ENCODE measurements at regions not wholly inside any gene's neighbourhood (a gene's known extent, or its start where the extent isn't known, plus 50 kb on each side); places are given as distances from the start of the nearest gene placed in this dataset.

DNA sequence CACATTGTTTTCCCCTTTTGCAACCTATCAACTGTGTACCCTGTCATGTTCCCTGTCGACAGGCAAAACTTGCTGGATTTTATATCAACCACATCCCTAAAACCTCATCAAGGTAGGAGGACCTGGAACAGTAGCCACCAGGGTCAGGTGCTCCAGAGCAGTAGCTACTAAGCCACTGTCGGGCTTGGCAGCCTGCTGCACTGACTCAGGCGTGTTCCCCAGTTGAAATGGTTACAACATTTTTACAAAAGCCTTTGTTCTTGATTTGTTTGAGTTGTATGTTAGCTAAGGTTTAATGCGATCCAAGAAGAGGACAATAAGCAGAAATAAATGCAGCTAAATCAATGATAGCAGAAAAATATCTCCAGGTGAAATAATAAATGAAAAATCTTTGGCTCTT, 407.4 kb upstream of the TLE4 start:
- no peak for DNase-seq

DNA sequence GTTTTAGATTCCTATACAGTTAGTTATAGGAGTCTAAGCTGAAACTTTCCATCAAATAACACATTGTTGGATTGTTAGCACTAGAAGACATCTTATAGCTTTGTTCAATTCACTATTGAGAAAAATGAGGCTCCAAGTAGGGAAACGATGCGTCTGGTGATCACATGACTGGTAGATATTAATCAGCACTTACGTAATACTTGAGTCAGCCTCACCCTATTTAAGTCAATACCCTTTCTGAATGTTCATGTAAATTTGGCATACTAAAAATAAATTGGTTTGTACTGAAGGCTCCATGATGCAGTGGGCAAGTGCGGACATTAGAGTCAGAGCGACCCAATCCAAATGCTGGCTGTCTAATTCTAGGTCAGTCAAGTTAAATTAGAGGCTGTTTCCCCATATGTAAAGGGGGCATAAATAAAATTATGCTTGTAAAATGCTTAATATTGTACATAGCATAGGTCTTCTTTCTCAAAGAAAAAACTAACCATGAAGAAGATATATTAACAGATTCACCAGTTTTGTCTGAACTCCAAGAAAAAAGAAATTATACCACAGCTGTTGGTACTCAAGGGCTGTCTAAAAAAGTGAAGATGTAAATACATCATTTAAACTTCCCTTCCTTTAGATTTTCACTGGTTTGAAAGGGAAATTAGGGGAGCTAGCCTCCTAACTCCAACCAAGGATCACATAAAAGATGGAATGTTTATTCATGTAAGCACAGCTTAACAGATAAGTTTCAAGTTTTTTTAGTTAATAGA, 406.6 kb upstream of the TLE4 start:
- peak; percentile 45 for DNase-seq

DNA sequence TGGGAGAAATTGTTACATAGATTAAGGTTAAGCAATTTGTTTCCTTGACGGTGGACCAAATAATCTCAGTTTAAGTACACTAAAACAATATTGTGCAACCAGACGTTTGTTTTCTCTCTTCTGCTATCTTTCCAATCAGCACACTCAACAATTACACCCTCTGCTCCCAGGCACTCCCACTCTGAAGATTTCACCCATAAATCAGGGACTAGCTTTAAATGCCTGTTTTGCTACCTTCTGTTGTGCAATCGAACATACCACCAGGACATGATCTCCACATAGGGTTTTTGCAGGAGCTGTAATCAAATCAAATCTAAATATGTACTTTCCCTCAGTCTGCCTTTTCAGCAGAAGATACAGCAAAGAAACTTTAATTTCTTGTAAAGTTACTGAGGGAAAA, 405.8 kb upstream of the TLE4 start:
- DNase-seq: peak; percentile 67

DNA sequence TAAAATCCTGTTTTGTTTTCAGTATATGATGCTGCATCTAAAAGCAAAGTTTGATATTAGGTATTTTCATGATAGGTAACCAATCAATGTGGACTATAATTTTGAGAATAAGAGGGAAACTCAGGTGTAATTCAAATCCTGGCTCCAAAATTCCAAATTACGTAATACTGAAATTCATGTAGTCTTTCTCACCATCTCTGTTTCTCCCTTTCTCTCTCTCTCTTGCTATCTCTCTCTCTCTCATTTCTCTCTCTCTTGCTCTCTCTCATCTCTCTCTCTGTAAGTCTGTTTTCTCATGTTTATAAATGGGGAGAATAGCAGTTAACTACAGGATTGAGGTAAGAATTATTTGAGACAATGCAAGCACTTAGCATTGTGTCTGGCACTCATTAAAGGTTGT, 401.1 kb upstream of the TLE4 start:
- no peak for DNase-seq

DNA sequence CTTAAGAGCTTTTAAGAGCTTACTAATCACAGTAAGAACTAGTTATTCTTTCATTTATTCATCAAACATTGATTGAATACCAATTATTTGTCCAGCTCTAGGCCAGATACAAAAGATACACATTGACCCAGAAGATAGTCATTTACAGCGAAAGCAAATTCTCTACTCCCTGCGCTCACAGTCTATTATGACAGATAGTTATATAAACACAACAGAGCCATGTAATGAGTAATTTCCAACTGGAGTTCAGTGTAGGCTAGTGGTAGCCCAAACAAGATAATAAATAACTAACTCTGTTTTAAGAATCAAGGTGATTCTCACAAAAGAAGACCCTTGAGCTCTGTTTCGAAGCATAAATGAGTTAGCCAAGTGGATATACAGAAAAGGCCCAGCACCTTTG, 397.8 kb upstream of the TLE4 start:
- no peak for DNase-seq

DNA sequence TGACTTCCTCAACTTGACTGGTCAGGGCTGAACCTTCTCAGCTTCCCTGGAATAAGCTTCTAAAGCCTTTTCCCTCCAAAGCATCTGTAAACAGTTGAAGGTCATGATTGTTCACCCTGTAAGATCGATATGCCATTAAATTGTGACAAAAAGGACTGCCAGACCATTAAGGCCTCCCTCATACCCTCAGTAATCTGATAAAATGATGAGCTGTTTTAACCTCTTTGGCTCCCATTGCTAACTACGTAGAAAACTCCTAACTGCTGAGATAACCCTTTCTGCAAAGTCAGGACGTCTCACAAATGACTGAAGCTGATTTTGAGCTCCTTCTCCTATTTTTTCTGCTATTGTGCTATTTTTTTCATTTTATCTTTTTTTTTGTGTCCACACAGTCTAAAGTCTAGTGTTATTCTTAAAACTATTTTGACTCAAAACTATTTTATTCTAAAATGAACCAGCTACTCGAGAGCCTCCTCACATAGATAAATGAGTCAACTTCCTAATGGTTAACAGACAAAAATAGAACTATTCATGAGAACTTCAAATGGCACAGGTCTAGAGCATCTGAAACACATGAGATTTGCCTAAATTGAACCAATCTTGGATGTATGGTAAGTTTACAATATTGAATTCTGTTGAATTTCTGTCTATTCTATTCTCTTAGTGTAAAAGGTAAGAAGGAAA, 395.6 kb upstream of the TLE4 start:
- no peak for DNase-seq

DNA sequence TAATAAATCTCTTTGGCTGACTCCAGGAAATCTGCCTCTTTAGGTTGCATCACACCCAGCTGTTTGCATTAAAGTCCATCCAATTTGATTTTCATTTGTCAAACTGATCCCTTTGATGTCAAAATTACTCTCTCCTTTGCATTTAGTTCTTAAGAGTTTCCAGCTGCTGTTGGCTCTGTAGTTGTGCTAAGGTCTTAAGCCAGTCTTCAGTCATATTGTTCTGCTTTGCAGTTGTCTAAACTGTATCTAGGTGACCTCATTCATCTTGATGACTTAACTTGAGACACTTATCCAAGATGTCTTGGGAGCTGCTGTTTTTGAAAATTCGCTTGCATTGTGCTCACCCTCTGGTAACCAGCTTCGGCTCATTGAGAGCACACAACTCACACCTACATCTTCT, 386.9 kb upstream of the TLE4 start:
- peak; percentile 86 for DNase-seq

DNA sequence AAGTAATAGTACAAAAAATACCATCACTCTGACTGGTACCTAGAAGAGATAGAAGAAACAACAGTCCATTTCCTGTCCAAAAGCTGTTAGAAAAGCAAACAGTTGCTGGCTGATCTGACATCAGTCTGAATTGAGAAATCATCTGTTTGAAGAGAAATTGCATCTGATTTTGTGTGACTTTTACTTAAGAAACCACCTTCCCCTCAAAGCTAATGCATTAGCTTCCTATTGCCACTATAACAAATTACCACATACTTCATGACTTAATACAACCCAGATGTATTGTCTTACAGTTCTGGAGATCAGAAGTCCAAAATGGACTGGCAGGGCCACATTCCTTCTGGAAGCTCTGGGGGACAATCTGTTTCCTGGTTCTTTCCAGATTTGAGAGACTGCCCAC, 385.9 kb upstream of the TLE4 start:
- DNase-seq: peak; percentile 81

DNA sequence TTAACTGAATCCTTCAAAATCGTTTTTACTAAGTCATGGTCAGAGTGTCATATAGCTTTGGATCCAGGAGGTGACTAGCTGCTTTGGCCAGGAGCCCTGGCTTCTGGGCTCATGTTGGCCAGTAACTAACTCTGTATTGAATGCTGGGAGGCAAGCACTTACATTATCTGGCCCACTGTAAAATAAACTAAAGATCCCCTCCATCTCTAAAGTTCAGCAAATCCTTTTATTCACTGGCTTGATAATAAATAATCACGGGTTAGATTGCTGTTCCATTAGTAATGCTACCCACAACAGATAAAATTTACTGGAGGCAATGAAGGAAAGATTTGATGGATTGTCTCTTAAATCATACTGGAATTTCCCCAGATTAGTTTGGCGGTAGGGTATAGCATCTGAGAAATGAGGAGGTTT, 382.2 kb upstream of the TLE4 start:
- DNase-seq: peak; percentile 94

DNA sequence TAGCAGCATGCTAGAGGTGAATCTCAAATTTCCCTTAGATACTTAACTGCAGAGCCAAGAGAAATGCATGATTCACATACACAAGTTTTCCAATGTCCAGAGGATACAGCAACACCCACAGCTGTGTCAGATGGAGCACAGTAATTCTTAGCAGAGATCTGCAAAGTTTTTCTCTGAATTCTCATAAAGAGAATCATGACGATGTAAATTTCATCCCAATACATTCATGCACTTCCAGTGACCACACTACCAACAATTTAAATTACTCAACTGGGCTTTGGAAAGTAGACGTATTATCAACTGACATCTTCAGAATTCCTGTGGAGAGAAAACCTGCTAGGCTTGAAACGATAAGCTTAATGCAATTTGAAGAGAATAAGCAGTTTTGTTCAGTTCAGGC, 378.8 kb upstream of the TLE4 start:
- DNase-seq: peak; percentile 96

DNA sequence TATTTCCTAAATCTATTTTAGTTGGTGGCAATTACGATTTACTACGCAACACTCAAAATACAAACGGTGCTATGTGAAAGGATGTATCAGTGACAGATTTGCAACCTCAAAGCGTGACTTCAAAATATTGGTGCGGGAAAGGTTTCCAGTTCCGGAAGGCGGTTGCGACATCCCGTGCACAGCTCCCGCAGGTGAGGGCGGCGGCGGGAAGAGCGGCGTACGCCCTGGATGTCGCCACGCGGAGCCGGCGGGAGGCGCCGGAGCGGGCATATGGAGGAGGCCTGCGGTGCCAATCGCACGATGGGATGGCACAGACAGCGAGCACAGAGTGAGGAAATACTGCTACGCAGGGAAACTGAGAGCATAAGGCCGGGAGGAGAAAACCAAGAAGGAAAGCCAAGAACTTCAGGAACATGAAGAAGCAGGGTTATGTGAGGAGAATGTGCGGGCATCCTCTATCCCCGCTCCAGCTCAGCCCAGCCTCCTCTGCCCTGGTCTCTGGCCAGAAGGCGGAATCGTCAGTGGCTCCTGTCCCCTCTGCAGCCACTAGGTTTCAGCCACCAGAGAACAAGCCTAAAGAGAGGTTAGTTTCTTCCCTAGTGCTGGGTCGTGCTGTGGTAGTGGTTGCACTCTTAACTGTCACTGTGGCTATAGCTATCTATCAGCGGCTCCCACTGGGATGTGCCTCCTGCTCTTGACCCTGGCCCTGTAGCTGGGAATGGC, 378.1 kb upstream of the TLE4 start:
- no peak for DNase-seq

DNA sequence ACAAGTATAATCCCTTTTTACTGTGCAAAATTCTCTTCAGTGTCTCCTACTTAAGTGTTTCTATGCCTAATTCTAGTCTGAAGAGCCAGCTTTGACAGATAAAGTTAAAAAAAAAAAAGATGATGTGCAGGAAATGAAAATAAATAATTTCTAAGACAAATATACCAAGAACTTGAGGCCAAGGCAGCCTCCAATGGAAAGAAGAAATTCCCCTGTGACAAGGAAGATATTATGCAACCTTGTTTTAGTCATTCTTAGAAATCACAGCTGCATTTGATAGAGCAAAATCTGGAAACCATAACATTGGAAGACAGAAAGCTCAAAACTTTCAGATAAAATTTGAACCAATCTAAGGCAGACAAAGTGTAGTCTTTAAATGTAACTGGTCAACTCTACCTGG, 375.9 kb upstream of the TLE4 start:
- peak; percentile 91 for DNase-seq

DNA sequence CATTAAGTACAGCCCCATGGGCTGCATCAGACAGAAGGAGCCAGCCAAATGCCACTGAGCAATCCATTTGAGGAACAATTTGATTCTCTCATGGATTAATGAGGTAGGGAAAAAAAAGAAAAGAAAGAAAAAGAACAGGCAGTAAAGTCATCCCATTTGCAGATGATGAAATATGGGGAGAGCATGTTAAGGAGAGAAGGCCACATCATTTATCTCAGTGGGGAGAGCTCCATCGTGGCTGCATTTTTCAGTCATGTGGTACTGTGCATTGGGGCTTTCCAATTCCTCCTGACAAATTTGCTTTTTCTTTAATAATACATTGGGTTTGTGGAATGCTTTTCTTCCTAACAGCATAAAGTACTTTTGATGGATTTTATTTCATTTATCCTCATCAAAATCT, 375.2 kb upstream of the TLE4 start:
- DNase-seq: peak; percentile 94

DNA sequence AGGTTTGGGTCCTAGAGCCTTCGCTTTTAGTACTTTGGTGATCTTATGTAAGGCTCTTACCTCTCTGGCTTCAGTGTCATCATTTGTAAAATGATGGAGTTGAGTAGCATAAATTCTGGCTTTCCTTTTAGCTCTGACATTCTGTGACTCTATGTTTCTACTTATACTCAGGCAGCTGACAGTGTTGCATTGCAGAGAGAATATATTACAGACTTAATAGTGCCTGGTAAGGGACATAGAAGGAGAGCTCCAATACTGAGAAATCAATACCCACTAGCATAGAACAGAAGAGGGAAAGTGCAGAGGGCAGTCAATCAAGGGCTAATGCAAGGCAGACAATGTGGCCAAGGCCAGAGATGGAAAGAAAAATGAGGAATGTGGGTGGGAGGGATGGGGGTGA, 371.4 kb upstream of the TLE4 start:
- DNase-seq: no peak

DNA sequence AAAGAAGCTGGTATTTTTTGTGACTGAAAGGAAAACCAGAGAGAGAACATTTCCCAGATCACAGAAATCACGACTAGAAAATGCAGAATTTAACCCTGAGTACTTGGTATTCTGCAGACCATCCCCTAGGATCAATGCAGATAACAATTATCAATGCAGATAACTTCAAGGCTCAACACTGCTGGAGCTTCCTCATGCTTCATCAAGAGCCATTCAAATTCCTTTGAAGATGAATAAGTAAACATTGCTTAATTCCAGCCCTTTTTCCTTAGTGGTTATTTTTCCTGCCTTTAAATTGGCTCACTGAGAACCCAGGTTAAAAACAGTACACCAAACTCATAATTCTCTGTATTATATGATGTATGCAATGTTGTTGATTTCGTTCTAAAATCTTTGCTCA, 370.1 kb upstream of the TLE4 start:
- DNase-seq: no peak

DNA sequence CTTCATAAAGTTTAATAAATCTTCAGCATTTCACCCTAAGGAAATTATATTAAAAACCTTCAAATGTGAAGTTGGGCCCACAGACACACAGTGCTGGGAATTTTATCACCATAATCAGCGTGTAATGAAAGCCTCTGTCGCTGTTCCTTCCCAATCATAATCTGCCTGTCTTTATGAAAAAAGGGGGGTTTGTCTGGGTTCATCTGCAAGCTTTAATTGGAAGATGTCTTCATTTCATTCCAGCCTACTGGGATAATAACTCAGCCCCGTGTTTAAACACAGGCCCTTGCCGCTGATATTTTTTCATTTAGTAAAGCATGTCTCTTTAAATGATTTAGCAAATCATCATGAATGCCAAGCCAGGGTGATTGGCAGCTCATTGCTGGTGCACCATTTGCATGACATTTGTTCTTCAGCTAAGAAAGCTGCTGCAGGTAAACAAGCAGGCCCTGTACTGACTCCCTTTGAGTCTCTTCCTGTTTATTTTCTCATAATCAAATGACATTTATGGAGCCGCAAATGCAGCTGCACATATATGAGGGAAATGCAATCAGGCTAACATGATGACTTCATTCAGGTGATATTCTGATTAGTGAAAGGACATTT, 362.9 kb upstream of the TLE4 start:
- no peak for DNase-seq

DNA sequence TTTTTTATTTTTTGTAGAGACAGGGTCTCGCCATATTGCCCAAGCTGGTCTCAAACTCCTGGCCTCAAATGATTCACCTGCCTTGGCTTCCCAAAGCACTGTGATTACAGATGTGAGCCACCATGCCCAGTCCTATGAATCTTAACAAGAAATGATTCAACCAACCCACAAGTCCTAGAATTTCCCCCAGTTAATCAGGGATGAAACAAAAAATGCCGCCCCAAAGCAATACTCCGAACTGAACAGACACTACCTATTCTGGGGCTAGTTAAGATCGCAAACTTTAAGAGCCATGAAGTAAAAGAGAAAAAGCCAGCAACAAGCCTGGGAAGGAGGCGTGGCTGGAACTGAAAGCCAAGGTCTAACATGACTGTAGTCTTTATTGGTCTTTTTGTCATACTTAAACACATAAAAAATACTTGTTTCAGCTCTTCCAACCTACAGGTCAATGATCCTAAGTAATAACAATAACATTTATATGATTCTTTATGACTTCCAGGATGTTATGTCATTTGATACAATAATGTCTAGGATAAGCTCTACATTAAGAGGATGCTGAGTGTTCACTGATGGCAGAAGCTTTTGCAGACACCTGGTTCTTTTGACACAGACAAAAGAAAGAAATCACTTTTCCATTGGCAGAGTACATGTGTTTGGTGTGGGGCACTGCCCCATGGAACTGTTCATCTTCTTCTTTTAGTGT, 361.1 kb upstream of the TLE4 start:
- no peak for DNase-seq

DNA sequence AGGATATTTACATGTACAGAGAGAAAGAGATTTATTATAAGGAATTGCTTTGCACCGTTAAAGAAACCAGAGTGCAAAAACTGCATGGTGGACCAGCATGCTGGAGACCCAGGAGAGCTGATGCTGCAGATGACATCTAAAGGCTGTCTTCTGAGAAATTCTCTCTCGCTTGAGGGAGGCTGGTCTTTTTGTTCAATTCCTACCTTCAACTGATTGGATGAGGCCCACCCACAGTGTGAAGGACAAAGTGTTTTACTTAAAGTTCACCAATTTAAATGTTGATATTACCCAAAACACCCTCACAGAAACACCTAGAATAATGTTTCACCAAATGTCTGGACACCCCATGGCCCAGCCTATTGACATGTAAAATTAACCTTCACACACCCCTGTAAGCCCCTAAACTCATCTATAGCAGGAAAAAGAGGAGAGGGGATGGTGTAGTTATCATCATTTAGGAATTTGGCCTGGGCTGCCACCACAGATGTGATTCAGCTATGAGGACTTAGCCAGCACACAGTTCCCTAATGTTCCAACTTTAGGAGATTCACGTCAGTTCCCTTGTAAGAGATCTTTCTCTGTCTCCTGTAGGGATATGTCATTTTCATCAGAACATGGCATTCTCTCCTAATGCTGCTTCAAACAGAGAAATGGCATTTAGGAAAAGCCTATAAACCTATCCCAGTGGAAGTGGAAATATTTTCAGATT, 358.2 kb upstream of the TLE4 start:
- peak; percentile 62 for DNase-seq

DNA sequence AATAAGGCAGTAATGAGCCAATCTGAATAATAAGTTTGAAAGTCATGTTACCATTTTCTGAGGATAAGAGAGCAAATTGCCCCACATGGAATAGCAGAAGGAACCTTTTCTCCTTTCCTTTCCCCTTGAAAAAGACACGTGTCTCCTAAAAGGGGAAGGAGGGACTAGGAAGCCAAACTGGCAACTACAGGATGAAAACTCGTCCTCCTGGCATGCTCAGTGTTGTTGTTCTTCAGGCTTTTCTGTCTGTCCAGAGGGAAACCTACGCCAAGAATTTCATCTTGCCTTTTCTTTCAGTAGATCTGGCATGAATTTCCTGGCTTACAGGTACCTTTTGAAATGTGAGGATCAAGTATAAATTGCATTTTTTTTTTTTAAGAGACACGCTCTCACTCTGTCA, 355.9 kb upstream of the TLE4 start:
- peak; percentile 50 for DNase-seq

DNA sequence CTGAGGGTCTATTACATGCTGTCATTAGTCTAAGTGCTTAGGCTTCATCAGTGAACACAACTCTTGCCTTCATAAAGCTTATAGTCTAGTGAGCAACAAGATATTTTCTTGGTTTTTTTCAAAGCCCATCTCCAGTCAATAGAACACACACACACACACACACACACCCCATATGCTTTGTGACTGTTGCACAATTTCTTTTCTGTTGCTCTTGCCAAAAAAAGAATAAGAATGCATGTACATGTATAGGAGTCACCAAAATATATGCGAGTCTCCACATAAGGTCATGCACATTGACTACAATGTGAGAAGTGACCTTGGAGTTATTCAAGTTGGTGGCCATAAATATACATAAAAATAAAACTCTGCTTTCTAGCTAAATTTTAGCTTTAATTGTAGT, 351.5 kb upstream of the TLE4 start:
- peak; percentile 50 for DNase-seq

DNA sequence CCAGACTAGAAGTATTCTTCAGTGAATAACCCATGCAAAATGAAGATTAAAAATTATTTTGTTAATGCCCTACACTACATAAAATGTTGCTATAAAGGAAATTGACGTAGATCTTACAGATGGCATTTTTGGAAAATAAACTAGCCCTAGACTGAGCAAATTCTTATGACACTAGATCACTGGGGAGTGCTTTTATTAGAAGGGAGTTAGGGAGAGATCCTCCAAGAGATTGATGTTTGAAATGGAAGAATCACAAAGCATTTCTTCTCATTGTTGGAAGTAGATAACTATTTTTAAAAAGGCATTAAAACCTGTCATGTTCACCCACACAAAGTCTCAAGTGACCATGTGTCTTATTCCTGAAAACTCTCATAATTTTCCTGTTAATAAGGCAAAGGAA, 351.1 kb upstream of the TLE4 start:
- peak; percentile 69 for DNase-seq

DNA sequence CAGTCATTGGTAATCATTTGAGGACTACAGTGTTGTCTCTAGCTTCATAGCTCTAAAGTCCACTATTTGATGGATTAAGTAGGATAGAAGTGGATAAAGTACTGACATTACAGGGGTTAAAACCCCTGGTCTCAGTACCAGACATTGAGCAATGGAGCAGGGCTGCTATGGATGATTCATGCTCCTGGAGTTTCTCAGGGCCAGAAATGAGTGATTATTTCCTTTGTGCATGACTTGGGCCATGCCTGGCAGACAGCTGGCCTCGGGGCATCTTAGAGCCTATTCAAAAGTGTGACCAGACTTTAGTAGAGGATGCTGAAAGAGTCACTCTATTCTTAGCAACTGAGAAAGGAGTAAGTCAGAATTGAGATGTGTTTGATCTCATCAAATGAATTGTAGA, 350.7 kb upstream of the TLE4 start:
- DNase-seq: peak; percentile 92

Data from fibroblast of skin of abdomen (primary cell).